ENCODE measurements at regions not wholly inside any gene's neighbourhood (a gene's known extent, or its start where the extent isn't known, plus 50 kb on each side); places are given as distances from the start of the nearest gene placed in this dataset.

DNA sequence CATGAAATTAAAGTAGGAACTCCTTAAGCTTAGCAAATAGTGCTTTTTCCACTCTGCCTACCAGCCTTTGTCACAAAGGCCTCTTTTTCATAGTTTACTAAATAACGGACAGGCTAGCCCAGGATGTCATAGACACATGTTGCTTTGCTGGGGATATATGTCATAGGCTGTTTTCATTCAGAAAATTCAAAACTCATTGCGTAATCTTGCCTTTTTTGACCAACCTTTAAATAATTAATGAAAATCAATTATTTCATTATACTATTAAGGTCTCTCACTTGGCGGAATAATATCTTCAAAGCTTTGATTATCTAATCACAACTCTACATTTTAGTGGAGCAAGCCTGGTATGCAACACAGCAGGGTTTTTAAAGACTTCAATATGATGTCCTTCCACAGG, 1245.7 kb upstream of the LRRTM1 start:
- DNase-seq (ENCODE audit: low spot score), result no peak

DNA sequence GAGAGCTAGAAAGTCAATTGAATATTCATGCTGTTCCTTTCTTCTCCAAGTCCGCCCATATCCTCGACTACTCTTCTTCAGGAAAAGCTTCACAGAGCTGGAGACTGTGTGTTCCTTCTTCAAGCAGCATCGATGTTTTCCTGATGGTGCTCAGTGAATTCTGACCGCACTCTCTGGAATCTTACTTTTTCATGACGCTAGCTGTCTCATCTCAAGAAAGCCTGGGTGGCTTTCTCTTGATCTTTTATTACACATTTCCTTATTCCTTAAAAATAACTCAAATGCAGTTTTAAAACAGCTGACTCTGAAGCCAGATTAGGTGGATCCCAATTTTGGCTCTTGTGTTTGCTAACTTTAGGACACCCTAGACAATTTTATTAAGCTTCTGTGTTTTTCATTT, 1245.1 kb upstream of the LRRTM1 start:
- no peak for DNase-seq (ENCODE audit: low spot score)

DNA sequence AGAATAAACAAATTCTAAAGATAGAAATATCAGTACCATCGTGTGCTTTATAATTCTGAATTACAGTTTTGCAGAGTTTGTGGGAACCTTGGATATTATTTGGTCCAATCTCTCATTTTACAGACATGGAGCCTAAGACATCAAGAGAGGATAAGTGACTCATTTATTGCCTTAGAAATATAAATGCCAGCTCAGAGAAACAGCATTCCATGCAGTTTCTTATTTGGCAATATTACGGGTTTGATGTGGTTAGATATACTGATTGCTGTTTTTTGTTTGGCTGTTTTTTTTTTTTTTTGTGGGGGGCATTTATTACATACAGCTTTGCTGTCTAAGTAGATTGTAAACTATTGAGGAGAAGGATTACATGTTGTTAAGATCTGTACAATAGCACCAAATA, 1241.1 kb upstream of the LRRTM1 start:
- DNase-seq (ENCODE audit: low spot score), result no peak

DNA sequence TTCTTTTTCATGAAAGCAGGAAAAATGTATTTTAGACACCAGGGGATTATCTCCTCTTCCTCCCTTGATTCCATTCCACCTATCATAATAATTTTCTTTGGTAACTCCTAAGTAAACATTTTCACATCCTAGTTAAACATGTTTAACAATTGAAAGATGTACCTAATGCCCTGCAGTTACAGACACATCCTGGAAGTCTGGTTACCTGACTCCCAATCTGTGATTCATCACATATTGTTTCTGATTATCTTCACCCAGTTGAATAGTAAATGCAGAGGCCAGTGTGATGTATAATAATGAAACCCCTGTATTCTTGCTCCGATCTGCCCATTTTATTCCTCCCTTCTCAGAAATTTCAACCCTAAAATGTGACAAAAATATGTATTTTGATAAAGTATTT, 1237.6 kb upstream of the LRRTM1 start:
- no peak for DNase-seq (ENCODE audit: low spot score)

DNA sequence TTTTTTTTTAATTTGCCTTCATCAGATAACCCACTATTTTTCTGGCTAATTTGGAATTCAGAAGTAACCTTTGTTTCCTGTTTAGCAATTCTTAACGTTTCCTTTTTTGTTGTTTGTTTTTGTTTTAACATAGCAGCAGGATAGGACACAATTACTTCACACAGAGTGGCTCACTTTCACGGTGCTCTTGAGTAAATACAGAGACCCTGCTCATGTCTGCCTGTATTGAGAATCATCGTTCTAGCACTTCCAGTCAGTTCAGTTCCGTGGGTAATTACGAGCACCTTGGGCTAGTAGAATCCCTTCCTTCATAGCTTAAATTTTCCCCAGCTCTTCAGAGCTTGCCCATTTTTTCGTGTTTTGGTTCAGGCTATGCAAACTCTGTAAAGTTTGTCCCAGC, 1225.4 kb upstream of the LRRTM1 start:
- DNase-seq (ENCODE audit: low spot score), result no peak

DNA sequence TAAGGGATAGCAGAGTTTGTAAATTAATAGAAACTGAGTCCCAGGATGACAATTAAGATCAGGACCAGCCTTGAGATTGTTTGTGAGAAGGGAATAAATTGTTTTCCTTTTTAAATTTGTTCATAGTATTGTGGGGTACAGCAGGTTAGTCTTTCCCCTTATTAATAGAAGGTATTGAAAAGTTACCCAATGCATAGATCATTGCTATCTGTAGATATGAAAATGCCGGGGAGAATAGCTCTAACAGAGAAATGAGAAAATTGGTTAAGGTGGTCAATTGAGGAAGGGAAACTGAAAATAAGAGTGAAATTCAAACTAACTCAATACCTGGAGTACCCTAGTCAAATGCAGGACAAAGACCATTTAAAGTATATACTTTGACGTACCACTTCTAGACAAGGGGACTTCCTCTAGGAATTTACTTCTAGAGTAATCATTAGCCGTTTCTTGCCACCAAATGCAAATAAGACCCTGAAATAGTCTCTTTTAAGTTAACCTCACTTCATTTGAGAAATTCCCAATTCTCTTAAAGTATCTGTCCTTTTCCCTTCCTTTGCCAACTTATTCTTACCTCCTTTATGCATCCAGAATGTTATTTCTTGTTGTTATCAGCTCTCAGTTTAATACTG, 1224.4 kb upstream of the LRRTM1 start:
- DNase-seq (ENCODE audit: low spot score), result no peak

DNA sequence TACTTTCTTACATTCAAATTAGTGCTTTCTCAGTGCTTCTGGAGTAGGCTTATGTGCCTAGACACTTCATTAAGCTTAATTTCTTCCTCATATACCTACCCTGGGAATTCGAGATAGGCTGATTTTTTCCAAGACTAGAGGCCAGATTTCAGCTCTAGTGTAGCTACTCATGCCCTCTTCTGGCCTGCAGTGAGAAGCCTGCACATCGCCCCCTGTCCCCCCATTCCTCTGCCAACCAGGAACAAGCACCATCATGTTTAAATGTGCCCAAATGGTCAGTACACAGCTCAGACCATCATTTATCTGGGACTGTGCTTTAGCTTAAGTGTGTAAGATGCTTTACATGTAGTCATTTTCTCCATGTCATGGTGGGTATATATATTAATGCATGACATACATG, 1218.8 kb upstream of the LRRTM1 start:
- DNase-seq (ENCODE audit: low spot score), result no peak

DNA sequence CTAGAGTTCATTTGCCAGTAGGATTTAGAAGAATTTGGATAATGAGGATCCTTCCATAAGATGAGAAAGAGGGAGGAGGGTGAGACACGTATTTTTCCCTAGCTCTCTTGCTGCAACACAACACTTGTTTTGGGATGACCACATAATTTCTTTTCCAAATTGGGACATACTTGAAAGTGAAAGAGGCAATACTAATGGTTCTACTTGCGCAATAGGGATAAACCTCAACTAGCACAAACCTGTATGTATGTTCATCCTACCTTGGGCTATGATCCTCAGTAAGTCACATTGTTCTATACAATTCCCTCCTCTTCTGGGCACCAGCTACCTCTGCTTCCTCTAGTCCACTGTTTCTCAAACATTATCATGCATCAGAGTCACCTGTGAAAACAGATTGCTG, 1208.8 kb upstream of the LRRTM1 start:
- DNase-seq (ENCODE audit: low spot score), result no peak

DNA sequence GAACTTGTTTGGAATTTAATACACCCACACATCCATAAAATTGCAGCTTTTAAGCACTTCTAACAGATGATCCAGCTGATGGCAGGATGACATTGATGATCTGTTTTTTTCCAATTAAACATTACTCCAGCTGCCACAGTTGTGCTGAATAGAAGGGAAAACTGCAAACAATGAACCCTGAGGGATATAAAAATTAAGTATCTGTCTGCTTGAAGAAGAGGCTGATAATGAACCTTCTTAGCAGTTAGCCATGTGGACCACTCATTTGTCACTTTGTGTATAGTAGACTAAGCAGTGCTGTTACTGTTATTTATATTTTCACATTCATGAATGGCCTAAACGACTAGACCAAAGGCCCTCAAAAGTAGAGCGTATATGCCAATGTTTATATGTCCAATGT, 1201.0 kb upstream of the LRRTM1 start:
- no peak for DNase-seq (ENCODE audit: low spot score)

DNA sequence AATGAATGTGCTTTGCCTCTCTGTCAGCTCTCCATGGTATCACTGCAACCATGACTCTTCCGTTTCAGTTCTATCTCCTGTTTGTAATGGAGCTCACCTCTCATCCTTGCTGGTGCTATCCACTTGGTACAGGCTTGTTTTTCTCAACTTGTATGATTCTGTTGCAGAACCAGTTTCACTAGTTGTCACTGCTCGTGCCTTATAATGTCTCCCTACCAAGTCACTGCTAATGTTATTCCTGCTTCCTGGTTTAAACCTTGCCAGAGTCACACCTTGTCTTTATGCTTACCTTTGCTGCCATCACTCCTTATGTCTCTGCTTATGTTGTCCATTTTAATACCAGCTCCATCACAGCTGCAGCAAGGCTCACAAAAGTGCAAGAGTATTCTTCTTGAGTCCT, 1191.0 kb upstream of the LRRTM1 start:
- no peak for DNase-seq (ENCODE audit: low spot score)

DNA sequence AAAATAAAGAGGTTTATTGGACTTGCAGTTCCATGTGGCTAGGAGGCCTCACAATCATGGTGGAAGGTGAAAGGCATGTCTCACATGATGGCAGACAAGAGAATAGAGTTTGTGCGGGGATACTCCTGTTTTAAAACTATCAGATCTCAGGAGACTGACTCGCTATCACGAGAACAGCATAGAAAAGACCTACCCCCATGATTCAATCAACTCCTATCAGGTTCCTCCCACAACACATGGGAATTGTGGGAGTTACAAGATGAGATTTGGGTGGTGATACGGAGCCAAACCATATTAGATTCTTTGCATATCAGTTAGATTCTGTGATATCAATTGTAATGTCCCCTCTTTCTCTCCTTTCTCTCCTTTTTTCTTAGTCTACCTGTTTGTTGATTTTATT, 1178.7 kb upstream of the LRRTM1 start:
- DNase-seq (ENCODE audit: low spot score), result no peak

DNA sequence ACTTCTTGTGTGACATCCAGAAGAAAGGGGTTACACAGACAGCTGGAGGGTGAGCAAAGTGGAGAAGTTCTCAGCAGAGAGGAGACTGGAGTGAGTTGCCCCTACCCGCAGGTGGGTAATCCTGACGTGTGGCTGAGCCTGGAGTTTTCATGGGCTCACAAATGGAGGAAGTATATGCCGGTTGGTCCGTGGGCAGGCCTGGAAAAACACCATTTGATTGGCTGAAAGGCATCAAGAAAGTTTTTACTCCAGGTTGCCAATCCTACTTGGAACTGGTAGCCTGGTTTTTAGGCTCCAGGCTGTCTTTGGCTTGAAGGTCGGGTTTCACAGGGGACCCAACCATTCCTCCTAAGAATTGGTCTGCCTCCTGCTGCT, 1177.4 kb upstream of the LRRTM1 start:
- no peak for DNase-seq (ENCODE audit: low spot score)

DNA sequence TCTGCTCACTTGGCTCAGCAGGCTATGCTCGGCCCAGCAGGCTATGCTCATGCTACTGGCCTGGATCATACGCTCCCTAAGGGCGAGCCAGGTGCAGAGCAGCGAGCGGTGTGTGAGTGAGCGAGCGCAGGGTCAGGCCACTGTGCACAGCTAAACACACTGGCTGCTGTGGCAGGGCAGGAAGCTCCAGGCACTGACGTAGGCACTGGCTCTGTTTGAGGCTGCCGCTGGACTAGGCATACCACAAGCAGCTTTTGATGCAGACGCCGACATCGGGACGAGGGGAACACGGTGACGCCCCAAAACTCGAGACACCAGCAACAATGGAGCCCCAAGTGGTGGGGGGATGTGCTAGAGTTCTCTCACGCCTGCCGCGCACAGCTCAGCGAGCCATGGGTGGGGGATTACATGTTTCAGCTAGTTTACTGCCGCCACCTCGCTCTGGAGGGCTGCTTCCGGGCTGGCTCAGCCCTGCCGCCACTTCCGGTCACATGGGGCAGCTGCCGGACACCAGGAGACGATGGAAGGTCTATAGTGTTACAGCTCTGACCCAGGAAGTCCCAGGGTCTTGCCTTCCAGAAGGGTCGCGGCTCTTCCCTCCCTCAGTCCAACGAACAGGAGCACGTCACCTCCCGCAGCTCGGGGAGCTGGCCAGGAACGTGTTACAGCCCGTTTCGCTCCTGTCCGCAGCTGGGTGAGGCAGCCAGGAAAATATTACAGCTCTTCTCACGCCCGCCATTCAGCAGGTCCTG, 1176.9 kb upstream of the LRRTM1 start:
- DNase-seq (ENCODE audit: low spot score), result no peak

DNA sequence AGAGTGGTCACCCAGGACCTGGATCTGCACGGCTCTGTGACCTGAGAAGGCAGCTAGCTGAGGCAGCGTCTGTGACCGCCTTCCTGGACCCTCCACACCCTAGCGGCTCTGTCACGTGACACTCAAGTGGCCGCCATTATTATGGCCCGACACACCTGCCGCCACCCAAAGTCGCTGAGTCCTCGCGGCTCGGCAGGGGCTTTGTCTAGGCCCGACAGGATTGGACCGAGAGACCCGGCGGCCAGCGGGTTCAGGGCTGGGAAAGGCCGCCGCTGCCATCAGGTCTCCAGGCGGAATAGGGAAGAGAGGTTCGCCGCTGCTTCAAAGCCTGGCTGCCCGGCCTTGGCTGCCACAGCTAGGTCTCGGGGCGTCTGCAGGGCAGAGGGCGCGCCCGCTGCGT, 1162.5 kb upstream of the LRRTM1 start:
- no peak for DNase-seq (ENCODE audit: low spot score)

DNA sequence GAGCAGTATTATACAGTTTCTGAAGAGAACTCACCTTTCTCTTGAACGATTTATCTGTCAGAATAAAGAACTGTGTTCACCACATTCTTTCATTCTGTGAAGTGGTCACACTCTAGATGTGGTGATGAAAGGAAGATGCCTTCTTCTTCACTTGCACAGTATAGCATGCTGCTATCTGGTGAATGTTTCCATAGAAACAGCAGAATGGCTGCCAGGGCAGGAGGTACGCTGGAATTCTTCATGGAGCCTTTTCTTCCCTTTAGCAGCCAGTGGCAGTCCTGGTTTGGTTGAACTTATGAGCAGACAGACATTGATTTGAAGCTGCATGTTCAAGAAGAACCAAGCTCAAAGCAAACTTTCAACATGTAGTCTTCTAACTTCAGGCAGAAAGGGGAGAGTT, 1157.9 kb upstream of the LRRTM1 start:
- DNase-seq (ENCODE audit: low spot score), result no peak

DNA sequence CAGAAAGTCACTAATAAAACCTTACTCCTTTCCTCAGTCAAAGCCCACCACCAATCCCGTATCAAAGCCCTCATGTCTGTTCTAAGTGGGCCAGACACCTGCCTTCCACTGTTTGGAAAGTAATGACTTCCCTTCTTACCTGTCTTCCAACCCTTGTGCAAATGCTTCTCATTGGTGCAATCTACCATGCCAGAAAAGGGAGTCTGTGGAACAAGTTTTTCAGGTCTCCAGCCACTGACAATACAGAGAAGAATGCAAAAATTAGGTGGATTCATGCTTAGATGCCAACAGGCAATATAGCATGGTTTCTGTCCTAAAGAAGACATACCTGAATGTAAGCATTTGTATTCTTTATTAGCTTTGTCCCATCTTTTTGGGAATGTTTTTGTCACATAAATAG, 1140.6 kb upstream of the LRRTM1 start:
- DNase-seq (ENCODE audit: low spot score), result no peak

DNA sequence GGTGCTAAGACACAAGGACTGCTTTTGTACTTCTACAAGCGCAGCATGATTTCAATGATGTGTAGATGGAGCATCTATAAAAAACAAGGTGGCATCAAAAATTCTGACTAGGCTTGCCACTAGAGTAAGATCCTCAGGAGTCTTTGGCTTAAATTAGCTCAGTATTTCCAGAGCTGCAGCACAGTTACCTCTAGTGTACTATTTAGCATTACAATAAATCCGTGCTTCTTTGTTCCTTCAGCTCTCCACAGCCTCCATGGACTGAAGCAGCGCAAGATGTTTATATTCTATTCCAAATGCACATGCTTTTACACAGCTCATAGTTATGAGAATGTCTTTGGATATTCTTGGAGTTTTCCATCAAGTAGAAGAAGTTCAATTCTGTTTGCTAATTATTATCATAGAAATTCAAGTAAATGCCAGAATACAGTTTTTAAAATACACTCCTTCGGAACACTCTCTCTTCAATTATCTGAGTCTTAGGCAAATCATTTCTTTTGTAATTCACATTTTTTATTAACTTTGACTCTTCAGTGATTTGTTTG, 1133.0 kb upstream of the LRRTM1 start:
- DNase-seq (ENCODE audit: low spot score), result no peak

DNA sequence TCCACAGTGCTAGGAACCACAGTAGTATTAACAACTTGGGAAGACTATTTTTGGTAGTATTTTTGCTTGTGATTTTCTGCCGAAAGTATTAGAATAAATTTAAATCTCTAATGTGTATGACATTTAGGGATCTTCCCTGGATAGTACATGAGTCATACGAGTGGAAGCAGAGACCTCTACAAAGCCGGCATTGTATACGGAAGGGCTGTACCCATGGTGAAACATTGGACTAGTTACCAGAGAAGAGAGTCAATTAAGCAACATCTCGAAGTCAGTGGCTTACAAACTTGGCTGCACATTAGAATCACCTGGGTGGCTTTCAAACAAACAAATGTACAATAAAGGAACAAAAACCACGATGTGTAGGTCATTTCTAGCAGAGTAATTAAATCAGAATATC, 1131.7 kb upstream of the LRRTM1 start:
- DNase-seq (ENCODE audit: low spot score), result no peak

DNA sequence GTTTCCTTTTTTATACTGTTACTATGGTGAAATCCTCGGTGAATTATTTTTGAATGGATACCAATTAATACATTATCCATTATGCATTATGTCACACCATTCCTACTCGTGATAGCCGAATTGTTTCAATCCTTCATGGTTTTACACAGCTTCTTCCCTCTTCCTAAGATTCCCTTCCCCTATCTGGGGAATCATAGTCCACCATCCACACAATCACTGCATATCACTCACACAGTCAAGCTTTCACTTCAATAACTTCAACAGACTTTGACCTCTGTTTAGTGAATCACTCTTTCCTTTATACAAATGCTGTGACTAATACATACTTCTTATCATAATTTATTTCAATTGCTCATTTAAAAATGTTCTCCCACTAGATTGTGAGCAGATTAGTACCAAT, 1108.1 kb upstream of the LRRTM1 start:
- no peak for DNase-seq (ENCODE audit: low spot score)

DNA sequence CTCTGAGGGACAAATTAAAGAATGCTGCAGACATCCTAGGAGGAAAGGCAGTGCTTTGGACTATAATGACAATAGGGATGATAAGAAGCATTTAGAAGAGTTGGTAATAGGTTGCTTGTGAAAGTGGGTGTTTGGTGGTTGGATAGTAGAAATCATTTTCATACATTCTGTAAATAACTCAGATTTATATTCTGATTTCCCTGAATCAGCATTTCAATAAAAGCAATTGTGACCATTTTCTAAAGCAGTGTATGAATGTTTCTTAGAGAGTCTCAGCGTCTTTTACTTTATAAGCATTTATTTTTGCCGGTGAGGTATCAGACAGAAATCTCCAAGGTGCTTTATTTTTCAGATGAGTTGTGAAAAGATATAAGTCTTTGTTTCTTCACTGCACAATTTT, 1099.0 kb upstream of the LRRTM1 start:
- DNase-seq (ENCODE audit: low spot score), result no peak

DNA sequence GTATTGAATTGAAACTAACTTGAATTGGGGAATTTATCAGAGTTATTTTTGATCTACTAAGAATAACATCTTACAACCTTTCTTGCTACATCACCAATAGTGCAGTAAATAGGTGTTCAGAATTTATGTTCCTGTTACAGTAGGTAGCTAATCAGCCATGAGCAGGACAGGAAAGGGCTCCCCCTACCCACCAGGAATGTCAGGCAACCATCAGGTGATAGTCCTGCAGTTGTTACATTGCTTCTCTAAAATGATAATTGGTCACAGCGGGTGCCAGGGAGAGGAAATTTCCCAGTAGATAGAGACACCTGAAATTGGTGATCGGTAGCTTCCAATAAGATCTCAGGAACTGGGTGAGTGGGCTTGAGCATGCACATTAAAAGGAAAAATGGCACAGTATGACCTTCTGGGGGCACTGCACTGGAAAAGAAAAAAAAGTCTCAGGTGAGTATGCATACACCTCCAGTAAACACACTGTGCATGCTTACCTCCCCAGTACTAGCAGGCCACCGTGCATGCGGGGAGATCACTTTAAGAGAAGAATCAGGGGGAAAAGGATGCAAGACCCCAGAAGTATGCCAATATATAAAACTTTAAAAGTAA, 1092.0 kb upstream of the LRRTM1 start:
- no peak for DNase-seq (ENCODE audit: low spot score)

DNA sequence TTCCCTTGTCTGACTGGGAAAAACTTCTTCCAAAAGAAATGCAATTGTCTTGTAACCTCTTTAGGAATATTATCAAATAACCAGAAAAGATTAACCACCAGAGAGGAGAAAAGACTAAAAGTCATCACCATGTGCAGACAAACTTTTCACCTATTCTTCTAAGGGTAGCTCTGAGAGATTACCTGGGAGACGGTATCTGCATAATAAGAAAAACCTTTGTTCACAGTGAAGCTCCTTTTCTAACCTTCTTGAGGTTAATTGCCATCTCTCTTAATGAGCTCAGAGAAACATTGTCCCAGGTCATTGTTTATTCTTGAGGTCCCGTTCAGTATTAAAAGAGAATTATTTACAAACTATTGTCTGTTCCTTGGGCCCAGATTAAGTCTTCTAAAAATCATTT, 1091.2 kb upstream of the LRRTM1 start:
- DNase-seq (ENCODE audit: low spot score), result no peak

DNA sequence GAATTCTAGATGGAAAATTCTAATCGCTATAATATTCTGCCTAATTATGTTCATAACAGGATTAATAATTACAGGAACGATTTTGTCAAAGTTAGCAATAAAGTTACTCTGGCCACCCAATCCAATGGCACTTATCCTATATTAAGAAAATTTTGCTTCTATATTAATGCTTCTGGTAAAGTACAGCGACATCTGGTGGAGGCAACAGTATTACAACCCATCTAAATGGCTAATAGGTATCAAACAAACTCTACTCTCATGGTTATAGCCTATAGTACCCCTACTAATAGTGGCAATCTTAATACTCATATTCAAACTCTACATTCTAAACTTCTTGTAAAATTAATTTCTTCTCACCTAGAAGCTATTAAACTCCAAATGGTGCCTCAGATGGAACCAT, 1084.7 kb upstream of the LRRTM1 start:
- no peak for DNase-seq (ENCODE audit: low spot score)

DNA sequence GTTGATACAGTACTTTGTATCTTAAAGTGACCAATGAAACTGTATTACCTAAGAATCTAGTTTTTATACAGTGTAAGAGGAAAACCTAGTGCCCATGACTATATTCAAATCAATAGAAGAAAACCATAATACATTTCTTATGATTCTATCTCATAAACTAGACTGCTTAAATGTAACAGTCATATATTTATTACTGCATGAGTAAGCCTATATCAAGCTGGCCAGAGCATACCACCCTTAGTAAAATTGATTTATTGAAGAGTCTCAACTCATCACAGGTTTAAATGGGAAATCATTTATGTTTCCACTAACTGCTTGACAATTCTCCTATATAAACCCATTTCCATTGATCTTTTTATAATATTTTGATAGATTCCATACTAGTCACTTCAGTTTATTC, 1059.2 kb upstream of the LRRTM1 start:
- DNase-seq (ENCODE audit: low spot score), result no peak

Data from hematopoietic multipotent progenitor cell treated with erythropoietin and hydrocortisone succinate and interleukin-3 and kit ligand, for 15 days (in vitro differentiated cells).